ENCODE measurements at regions not wholly inside any gene's neighbourhood (a gene's known extent, or its start where the extent isn't known, plus 50 kb on each side); places are given as distances from the start of the nearest gene placed in this dataset.
"Not testable (repeated sequence)": the region's sequence is repeated elsewhere in the genome, so short reads cannot be mapped to it uniquely, and the experiment has no call there.

GRCh38 chr15:30760633-30761032 lies 134.7 kb downstream of the ARHGAP11B start:
- DNase-seq (ENCODE audit: low read depth) = not testable (repeated sequence)

- not testable (repeated sequence) for DNase-seq (ENCODE audit: low read depth)
Observed at GRCh38 chr15:30761365-30761764, 135.4 kb downstream of the ARHGAP11B start.

- not testable (repeated sequence) for DNase-seq (ENCODE audit: low read depth)
Observed at GRCh38 chr15:30769390-30770124, 134.2 kb upstream of the FAN1 start.

- DNase-seq (ENCODE audit: low read depth) = no peak
Observed at GRCh38 chr15:30770759-30771158, 133.0 kb upstream of the FAN1 start.

GRCh38 chr15:30783019-30783418 lies 120.7 kb upstream of the FAN1 start:
- DNase-seq (ENCODE audit: low read depth) = no peak

- no peak for DNase-seq (ENCODE audit: low read depth)
Observed at GRCh38 chr15:30788595-30788994, 115.1 kb upstream of the FAN1 start.

GRCh38 chr15:30791239-30792175 lies 112.2 kb upstream of the FAN1 start:
- no peak for DNase-seq (ENCODE audit: low read depth)

GRCh38 chr15:30792843-30793242 lies 110.9 kb upstream of the FAN1 start:
- peak; percentile 16 for DNase-seq (ENCODE audit: low read depth)

GRCh38 chr15:30794388-30794787 lies 109.3 kb upstream of the FAN1 start:
- no peak for DNase-seq (ENCODE audit: low read depth)

GRCh38 chr15:30799565-30799964 lies 104.2 kb upstream of the FAN1 start:
- DNase-seq (ENCODE audit: low read depth) = not testable (repeated sequence)

GRCh38 chr15:30801140-30801895 lies 102.4 kb upstream of the FAN1 start:
- DNase-seq (ENCODE audit: low read depth) = not testable (repeated sequence)

- not testable (repeated sequence) for DNase-seq (ENCODE audit: low read depth)
Observed at GRCh38 chr15:30802001-30802400, 101.7 kb upstream of the FAN1 start.

GRCh38 chr15:30803703-30804102 lies 100.0 kb upstream of the FAN1 start:
- DNase-seq (ENCODE audit: low read depth) = not testable (repeated sequence)

GRCh38 chr15:30816430-30816829 lies 87.3 kb upstream of the FAN1 start:
- no peak for DNase-seq (ENCODE audit: low read depth)

- DNase-seq (ENCODE audit: low read depth) = not testable (repeated sequence)
Observed at GRCh38 chr15:30823068-30823813, 80.5 kb upstream of the FAN1 start.

- no peak for DNase-seq (ENCODE audit: low read depth)
Observed at GRCh38 chr15:30824518-30825195, 79.1 kb upstream of the FAN1 start.

- peak; percentile 9 for DNase-seq (ENCODE audit: low read depth)
Observed at GRCh38 chr15:30827625-30828303, 76.0 kb upstream of the FAN1 start.

GRCh38 chr15:30828304-30828639 lies 75.4 kb upstream of the FAN1 start:
- peak; percentile 65 for DNase-seq (ENCODE audit: low read depth)

GRCh38 chr15:30830961-30831360 lies 72.8 kb upstream of the FAN1 start:
- DNase-seq (ENCODE audit: low read depth) = peak; percentile 2

- not testable (repeated sequence) for DNase-seq (ENCODE audit: low read depth)
Observed at GRCh38 chr15:30833379-30833778, 70.3 kb upstream of the FAN1 start.

Data from renal cortical epithelial cell (primary cell).